Neural cell (in vitro differentiated cells): ENCODE measurements at regions not wholly inside any gene's neighbourhood (a gene's known extent, or its start where the extent isn't known, plus 50 kb on each side); places are given as distances from the start of the nearest gene placed in this dataset.

Experiments
- H2AFZ ChIP-seq: fragments of 200-600, 300-800 bp; sonication (generic), shearing (Covaris generic); 2 replicates; pipeline ENCODE4 v1.6.0; 2014; ENCODE audit warnings: low read depth, mild to moderate bottlenecking, antibody characterized with exemption, low read length, moderate library complexity
- H3F3A ChIP-seq: fragments of 200-600 bp; shearing (Covaris generic); 2 replicates; pipeline ENCODE4 v1.6.1; 2016; ENCODE audit warnings: mild to moderate bottlenecking, moderate library complexity, mixed read lengths, antibody characterized with exemption, low read length; ENCODE audit not compliant: insufficient read depth, poor library complexity, severe bottlenecking
- H3K27ac ChIP-seq: fragments of 200-600, 300-800 bp; sonication (generic), shearing (Covaris generic); 2 replicates; pipeline ENCODE4 v1.5.1; 2014; ENCODE audit warnings: mild to moderate bottlenecking, low read length, moderate library complexity
- H3K27me3 ChIP-seq: fragments of 300-800, 200-600 bp; sonication (generic), shearing (Covaris generic); 2 replicates; pipeline ENCODE4 v1.6.0; 2014; ENCODE audit warnings: mild to moderate bottlenecking, low read depth, low read length, moderate library complexity; ENCODE audit not compliant: insufficient read depth
- H3K36me3 ChIP-seq: fragments of 300-800, 200-600 bp; sonication (generic), shearing (Covaris generic); 2 replicates; pipeline ENCODE4 v1.5.1; 2014; ENCODE audit warnings: mild to moderate bottlenecking, antibody characterized with exemption, low read length, moderate library complexity; ENCODE audit not compliant: insufficient read depth
- H3K4me2 ChIP-seq: fragments of 300-800, 200-600 bp; sonication (generic), shearing (Covaris generic); 2 replicates; pipeline ENCODE4 v1.6.0; 2014; ENCODE audit warnings: mild to moderate bottlenecking, low read length
- H3K4me3 ChIP-seq: fragments of 300-800, 200-600 bp; sonication (generic), shearing (Covaris generic); 2 replicates; pipeline ENCODE4 v1.5.1; 2014; ENCODE audit warnings: mild to moderate bottlenecking, low read length, moderate library complexity
- H3K79me2 ChIP-seq: fragments of 200-600 bp; shearing (Covaris generic); replicated peaks from 2 replicates; pipeline ENCODE4 v1.6.0; 2014; ENCODE audit warnings: mild to moderate bottlenecking, low read length, moderate library complexity; ENCODE audit not compliant: insufficient read depth
- H3K9ac ChIP-seq: fragments of 300-800, 200-600 bp; sonication (generic), shearing (Covaris generic); 2 replicates; pipeline ENCODE4 v1.6.1; 2016; ENCODE audit warnings: mild to moderate bottlenecking, low read length, mixed read lengths
- H3K9me2 ChIP-seq: fragments of 200-600 bp; shearing (Covaris generic); 2 replicates; pipeline ENCODE4 v1.6.1; 2016; ENCODE audit warnings: mild to moderate bottlenecking, low read length, mixed read lengths; ENCODE audit not compliant: insufficient read depth
- H3K9me3 ChIP-seq: fragments of 200-600, 300-800 bp; sonication (generic), shearing (Covaris generic); 2 replicates; pipeline ENCODE4 v1.6.1; 2016; ENCODE audit warnings: mild to moderate bottlenecking, mixed run types, low read length, moderate library complexity, mixed read lengths
- H4K20me1 ChIP-seq: fragments of 200-600 bp; shearing (Covaris generic); 2 replicates; pipeline ENCODE4 v1.6.1; 2016; ENCODE audit warnings: mild to moderate bottlenecking, mixed run types; ENCODE audit not compliant: insufficient read depth
- EP300 ChIP-seq: fragments of 450-650 bp; conservative IDR thresholded peaks from 2 replicates; pipeline ENCODE4 v1.6.1; 2014; ENCODE audit warnings: antibody characterized with exemption, mild to moderate bottlenecking, moderate library complexity; ENCODE audit not compliant: poor library complexity, severe bottlenecking
- EZH2 ChIP-seq: fragments of 200-600, 300-800 bp; shearing (Covaris generic), sonication (generic); IDR thresholded peaks from 2 replicates; pipeline ENCODE4 v1.6.1; 2014; ENCODE audit warnings: antibody characterized with exemption, low read length, borderline replicate concordance, mild to moderate bottlenecking; ENCODE audit not compliant: insufficient read depth, poor library complexity, severe bottlenecking
- MXI1 ChIP-seq: fragments of 450-650 bp; conservative IDR thresholded peaks from 2 replicates; pipeline ENCODE4 v1.6.1; 2014; ENCODE audit warnings: antibody characterized with exemption, mild to moderate bottlenecking; ENCODE audit not compliant: poor library complexity, severe bottlenecking
- POLR2AphosphoS5 ChIP-seq: IDR thresholded peaks from 2 replicates; pipeline ENCODE4 v1.6.1; 2012
- RAD21 ChIP-seq: fragments of 450-650 bp; conservative IDR thresholded peaks from 2 replicates; pipeline ENCODE4 v1.6.1; 2014; ENCODE audit warnings: antibody characterized with exemption, mild to moderate bottlenecking, moderate library complexity
- REST ChIP-seq: IDR thresholded peaks from 2 replicates; pipeline ENCODE4 v1.6.1; 2012; ENCODE audit warnings: borderline replicate concordance
- SMC3 ChIP-seq: fragments of 450-650 bp; conservative IDR thresholded peaks from 2 replicates; pipeline ENCODE4 v1.6.1; 2014; ENCODE audit warnings: antibody characterized with exemption, mild to moderate bottlenecking, moderate library complexity; ENCODE audit not compliant: poor library complexity
- TAF1 ChIP-seq: IDR thresholded peaks from 2 replicates; pipeline ENCODE4 v1.6.1; 2012; ENCODE audit warnings: low read depth
- TF ChIP-seq, protein P1 (sequence below): fragments of 450-650 bp; IDR thresholded peaks from 2 replicates; pipeline ENCODE4 v1.5.1; 2014; ENCODE audit warnings: antibody characterized with exemption, mild to moderate bottlenecking, moderate library complexity; ENCODE audit not compliant: poor library complexity, severe bottlenecking

- H3K36me3 ChIP-seq = no peaks in the 10 kb centered on the region
- H3K9me3 ChIP-seq = no peaks in the 10 kb centered on the region
- H4K20me1 ChIP-seq = no peaks in the 10 kb centered on the region
- TF ChIP-seq POLR2AphosphoS5 = no peak
- TF ChIP-seq MXI1 = no peak
- TF ChIP-seq SMC3 = no peak
- TF ChIP-seq EP300 = no peak
- no peak for TF ChIP-seq TAF1
- TF ChIP-seq REST = no peak
- TF ChIP-seq EZH2 = no peak
- H3F3A ChIP-seq = no peaks in the 10 kb centered on the region
- no peak overlapping the region for H2AFZ ChIP-seq
- H3K79me2 ChIP-seq = no peaks in the 10 kb centered on the region
- no peak overlapping the region for H3K4me2 ChIP-seq
- H3K9me2 ChIP-seq = no peaks in the 10 kb centered on the region
- no peak overlapping the region for H3K9ac ChIP-seq
- H3K27ac ChIP-seq = no peak overlapping the region
- H3K4me3 ChIP-seq = no peak overlapping the region
- no peaks in the 10 kb centered on the region for H3K27me3 ChIP-seq
Measured at GRCh38 chr10:20615395-20615794, 281.7 kb downstream of the NEBL start.

GRCh38 chr10:20614911-20615310 is 282.2 kb downstream of the NEBL start:
- Histone ChIP-seq H3F3A (no peaks in the 10 kb centered on the region), H3K9ac (no peak overlapping the region), H3K9me3 (no peaks in the 10 kb centered on the region), H3K27me3 (no peaks in the 10 kb centered on the region), H3K27ac (no peak overlapping the region), H2AFZ (no peak overlapping the region), H3K4me2 (no peak overlapping the region), H3K36me3 (no peaks in the 10 kb centered on the region), H3K9me2 (no peaks in the 10 kb centered on the region), H3K4me3 (no peak overlapping the region), H3K79me2 (no peaks in the 10 kb centered on the region), H4K20me1 (no peaks in the 10 kb centered on the region)
- TF ChIP-seq REST = no peak
- no peak for TF ChIP-seq EZH2
- TF ChIP-seq TAF1 = no peak
- TF ChIP-seq SMC3 = no peak
- TF ChIP-seq EP300 = no peak
- no peak for TF ChIP-seq MXI1
- TF ChIP-seq, protein P1, sequence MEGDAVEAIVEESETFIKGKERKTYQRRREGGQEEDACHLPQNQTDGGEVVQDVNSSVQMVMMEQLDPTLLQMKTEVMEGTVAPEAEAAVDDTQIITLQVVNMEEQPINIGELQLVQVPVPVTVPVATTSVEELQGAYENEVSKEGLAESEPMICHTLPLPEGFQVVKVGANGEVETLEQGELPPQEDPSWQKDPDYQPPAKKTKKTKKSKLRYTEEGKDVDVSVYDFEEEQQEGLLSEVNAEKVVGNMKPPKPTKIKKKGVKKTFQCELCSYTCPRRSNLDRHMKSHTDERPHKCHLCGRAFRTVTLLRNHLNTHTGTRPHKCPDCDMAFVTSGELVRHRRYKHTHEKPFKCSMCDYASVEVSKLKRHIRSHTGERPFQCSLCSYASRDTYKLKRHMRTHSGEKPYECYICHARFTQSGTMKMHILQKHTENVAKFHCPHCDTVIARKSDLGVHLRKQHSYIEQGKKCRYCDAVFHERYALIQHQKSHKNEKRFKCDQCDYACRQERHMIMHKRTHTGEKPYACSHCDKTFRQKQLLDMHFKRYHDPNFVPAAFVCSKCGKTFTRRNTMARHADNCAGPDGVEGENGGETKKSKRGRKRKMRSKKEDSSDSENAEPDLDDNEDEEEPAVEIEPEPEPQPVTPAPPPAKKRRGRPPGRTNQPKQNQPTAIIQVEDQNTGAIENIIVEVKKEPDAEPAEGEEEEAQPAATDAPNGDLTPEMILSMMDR = no peak
- TF ChIP-seq RAD21 = no peak
- no peak for TF ChIP-seq POLR2AphosphoS5
